ENCODE measurements at regions not wholly inside any gene's neighbourhood (a gene's known extent, or its start where the extent isn't known, plus 50 kb on each side); places are given as distances from the start of the nearest gene placed in this dataset.

GRCh38 chr16:87198881-87199280 is 118.3 kb downstream of the C16orf95 start:
- H3K27ac Mint-ChIP-seq, result peak overlapping the region; percentile 24; the same call in 1 of the 2 replicates
- no peaks in the 10 kb centered on the region; the same call in 1 of the 2 replicates for H3K27me3 Mint-ChIP-seq (ENCODE audit: low read depth)
- peaks cover 12% of the 10 kb centered on the region for H3K9me3 Mint-ChIP-seq
- CTCF ChIA-PET, result interaction anchor here (0.6 to 2.2 kb wide), 5 partner anchors 26 to 634 kb away, joined by 3 to 11 read pairs (median 3); no protein-coding TSS in a partner anchor
- ATAC-seq, result no peak
- no peak for DNase-seq (ENCODE audit: low spot score)
- H3K36me3 Mint-ChIP-seq, result no peaks in the 10 kb centered on the region
- peaks cover 16% of the 10 kb centered on the region for H3K4me1 Mint-ChIP-seq
- TF ChIP-seq GABPB1 (CRISPR knock-in tag; IDR thresholded peaks at IDR 0.05) (no peak), SMAD3 (CRISPR knock-in tag; IDR thresholded peaks at IDR 0.05; ENCODE audit: borderline replicate concordance) (no peak), ZNF121 (CRISPR knock-in tag; IDR thresholded peaks at IDR 0.05) (no peak), MLX (CRISPR knock-in tag; IDR thresholded peaks at IDR 0.05) (no peak), ZNF281 (CRISPR knock-in tag; IDR thresholded peaks at IDR 0.05) (no peak), ZSCAN18 (CRISPR knock-in tag; IDR thresholded peaks at IDR 0.05) (no peak), ZNF138 (CRISPR knock-in tag; conservative IDR thresholded peaks at IDR 0.05) (no peak), ESRRA (CRISPR knock-in tag; IDR thresholded peaks at IDR 0.05; ENCODE audit: borderline replicate concordance) (no peak), ZNF512 (CRISPR knock-in tag; IDR thresholded peaks at IDR 0.05; ENCODE audit: borderline replicate concordance) (no peak), SMAD4 (CRISPR knock-in tag; IDR thresholded peaks at IDR 0.05) (no peak), MXD4 (CRISPR knock-in tag; IDR thresholded peaks at IDR 0.05; ENCODE audit: borderline replicate concordance) (no peak), ELF4 (CRISPR knock-in tag; IDR thresholded peaks at IDR 0.05; ENCODE audit: low read depth) (no peak), CBFB (CRISPR knock-in tag; IDR thresholded peaks at IDR 0.05; ENCODE audit: low read depth) (no peak)
- TF ChIP-seq, protein P1, sequence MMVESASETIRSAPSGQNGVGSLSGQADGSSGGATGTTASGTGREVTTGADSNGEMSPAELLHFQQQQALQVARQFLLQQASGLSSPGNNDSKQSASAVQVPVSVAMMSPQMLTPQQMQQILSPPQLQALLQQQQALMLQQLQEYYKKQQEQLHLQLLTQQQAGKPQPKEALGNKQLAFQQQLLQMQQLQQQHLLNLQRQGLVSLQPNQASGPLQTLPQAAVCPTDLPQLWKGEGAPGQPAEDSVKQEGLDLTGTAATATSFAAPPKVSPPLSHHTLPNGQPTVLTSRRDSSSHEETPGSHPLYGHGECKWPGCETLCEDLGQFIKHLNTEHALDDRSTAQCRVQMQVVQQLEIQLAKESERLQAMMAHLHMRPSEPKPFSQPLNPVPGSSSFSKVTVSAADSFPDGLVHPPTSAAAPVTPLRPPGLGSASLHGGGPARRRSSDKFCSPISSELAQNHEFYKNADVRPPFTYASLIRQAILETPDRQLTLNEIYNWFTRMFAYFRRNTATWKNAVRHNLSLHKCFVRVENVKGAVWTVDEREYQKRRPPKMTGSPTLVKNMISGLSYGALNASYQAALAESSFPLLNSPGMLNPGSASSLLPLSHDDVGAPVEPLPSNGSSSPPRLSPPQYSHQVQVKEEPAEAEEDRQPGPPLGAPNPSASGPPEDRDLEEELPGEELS (CRISPR knock-in tag; IDR thresholded peaks at IDR 0.05), result no peak
- H3K4me3 Mint-ChIP-seq, result no peak overlapping the region
- POLR2A ChIA-PET, result interaction anchor here (1.0 kb wide), 1 partner anchor 80 kb away, joined by 4 read pairs; no protein-coding TSS in a partner anchor

GRCh38 chr16:87199379-87199778 is 117.8 kb downstream of the C16orf95 start:
- no peaks in the 10 kb centered on the region; the same call in 1 of the 2 replicates for H3K27me3 Mint-ChIP-seq (ENCODE audit: low read depth)
- no peak overlapping the region for H3K27ac Mint-ChIP-seq
- no peaks in the 10 kb centered on the region for H3K36me3 Mint-ChIP-seq
- no peak for ATAC-seq
- CTCF ChIA-PET, result no interaction called here
- H3K4me1 Mint-ChIP-seq, result peaks cover 16% of the 10 kb centered on the region
- POLR2A ChIA-PET, result no interaction called here
- H3K4me3 Mint-ChIP-seq, result no peak overlapping the region
- no peak for DNase-seq (ENCODE audit: low spot score)
- H3K9me3 Mint-ChIP-seq, result peaks cover 12% of the 10 kb centered on the region
- TF ChIP-seq SOX15 (CRISPR knock-in tag; IDR thresholded peaks at IDR 0.05), result no peak
- TF ChIP-seq, protein P2, sequence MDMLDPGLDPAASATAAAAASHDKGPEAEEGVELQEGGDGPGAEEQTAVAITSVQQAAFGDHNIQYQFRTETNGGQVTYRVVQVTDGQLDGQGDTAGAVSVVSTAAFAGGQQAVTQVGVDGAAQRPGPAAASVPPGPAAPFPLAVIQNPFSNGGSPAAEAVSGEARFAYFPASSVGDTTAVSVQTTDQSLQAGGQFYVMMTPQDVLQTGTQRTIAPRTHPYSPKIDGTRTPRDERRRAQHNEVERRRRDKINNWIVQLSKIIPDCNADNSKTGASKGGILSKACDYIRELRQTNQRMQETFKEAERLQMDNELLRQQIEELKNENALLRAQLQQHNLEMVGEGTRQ (CRISPR knock-in tag; IDR thresholded peaks at IDR 0.05), result no peak
- TF ChIP-seq ETV6 (CRISPR knock-in tag; IDR thresholded peaks at IDR 0.05), result no peak
- no peak for TF ChIP-seq ATF2 (CRISPR knock-in tag; IDR thresholded peaks at IDR 0.05; ENCODE audit: borderline replicate concordance, low read depth)
- no peak for TF ChIP-seq ATF1 (CRISPR knock-in tag; IDR thresholded peaks at IDR 0.05)
- TF ChIP-seq ERG (CRISPR knock-in tag; IDR thresholded peaks at IDR 0.05), result no peak
